Keratinocyte (primary cell): ENCODE measurements at regions not wholly inside any gene's neighbourhood (a gene's known extent, or its start where the extent isn't known, plus 50 kb on each side); places are given as distances from the start of the nearest gene placed in this dataset.

Experiments used
- DNase-seq: peaks from one replicate; pipeline ENCODE4 v3.0.0-alpha.2; 2011; ENCODE audit warnings: low read depth, missing footprints, low spot score
- FAIRE-seq: peaks from 2 replicates; lab custom pipeline; 2011; peaks lifted over from hg19 to GRCh38; lab: Jason Lieb, UNC
- H2AFZ ChIP-seq: 2 replicates; pipeline ENCODE4 v1.6.0; 2012; ENCODE audit warnings: low read length, control low read depth, inconsistent platforms; ENCODE audit not compliant: control insufficient read depth
- H3K27ac ChIP-seq: 2 replicates; pipeline ENCODE4 v1.5.1; 2011; ENCODE audit warnings: low read length; ENCODE audit not compliant: control insufficient read depth, insufficient read depth
- H3K27me3 ChIP-seq: 3 replicates; pipeline ENCODE4 v1.6.0; 2011; ENCODE audit warnings: low read length; ENCODE audit not compliant: control insufficient read depth, insufficient read depth; ENCODE audit errors: extremely low read depth
- H3K36me3 ChIP-seq, 2 experiments: 2 replicates in 1 of 2; 3 replicates in 1 of 2; pipeline ENCODE4 v1.5.1; 2011; ENCODE audit warnings: low read length in 2 of 2, mild to moderate bottlenecking in 1 of 2; ENCODE audit not compliant: control insufficient read depth in 2 of 2, insufficient read depth in 2 of 2; ENCODE audit errors: extremely low read depth in 1 of 2
- H3K4me1 ChIP-seq: 3 replicates; pipeline ENCODE4 v1.5.1; 2011; ENCODE audit warnings: low read length; ENCODE audit not compliant: control insufficient read depth, insufficient read depth; ENCODE audit errors: extremely low read depth
- H3K4me2 ChIP-seq: 3 replicates; pipeline ENCODE4 v1.6.0; 2011; ENCODE audit warnings: low read depth, low read length; ENCODE audit not compliant: control insufficient read depth, insufficient read depth; ENCODE audit errors: extremely low read depth
- H3K4me3 ChIP-seq, 3 experiments: fragments of 200-600 bp in 1 of 3; sonication (generic) in 1 of 3; 2 replicates in 2 of 3; 3 replicates in 1 of 3; pipeline ENCODE4 v1.5.1; 2011 to 2016; ENCODE audit warnings: low read length in 3 of 3, mild to moderate bottlenecking in 3 of 3, control low read depth in 2 of 3, inconsistent platforms in 1 of 3, low read depth in 1 of 3, mixed read lengths in 1 of 3, mixed run types in 1 of 3, moderate library complexity in 1 of 3; ENCODE audit not compliant: control insufficient read depth in 2 of 3, insufficient read depth in 2 of 3; ENCODE audit errors: extremely low read depth in 1 of 3
- H3K79me2 ChIP-seq: 2 replicates; pipeline ENCODE4 v1.6.0; 2012; ENCODE audit warnings: low read length; ENCODE audit not compliant: control insufficient read depth, insufficient read depth
- H3K9ac ChIP-seq: 3 replicates; pipeline ENCODE4 v1.6.0; 2011; ENCODE audit warnings: low read length; ENCODE audit not compliant: control insufficient read depth, insufficient read depth; ENCODE audit errors: extremely low read depth
- H3K9me1 ChIP-seq: 3 replicates; pipeline ENCODE4 v1.6.0; 2011; ENCODE audit warnings: low read length; ENCODE audit not compliant: control insufficient read depth, insufficient read depth; ENCODE audit errors: extremely low read depth
- H3K9me3 ChIP-seq: 2 replicates; pipeline ENCODE4 v1.5.1; 2012; ENCODE audit warnings: low read depth, low read length; ENCODE audit not compliant: control insufficient read depth
- H4K20me1 ChIP-seq: 3 replicates; pipeline ENCODE4 v1.6.0; 2011; ENCODE audit warnings: low read length; ENCODE audit not compliant: control insufficient read depth, insufficient read depth; ENCODE audit errors: extremely low read depth
- EZH2 ChIP-seq: IDR thresholded peaks from one replicate; pipeline ENCODE4 v1.6.1; 2012; ENCODE audit warnings: inconsistent platforms, mild to moderate bottlenecking, low read length, moderate library complexity
- dilution Hi-C: fragments of 300-500 bp; cut with MboI; formaldehyde crosslinking; loops from one replicate; pipeline ENCODE4 v1.7.0; 2020; ENCODE audit warnings: low sequenced_read_pairs; ENCODE audit not compliant: extremely low pct_ligation_motif_present
- TF ChIP-seq, protein P1 (sequence below), 3 experiments: IDR thresholded peaks in 1 of 3; conservative IDR thresholded peaks in 1 of 3; optimal IDR thresholded peaks in 1 of 3; 2 replicates in 2 of 3; 3 replicates in 1 of 3; pipeline versions ENCODE3 to v1.5.1; 2011; ENCODE audit warnings: low read length in 3 of 3, mild to moderate bottlenecking in 3 of 3, moderate library complexity in 2 of 3, control low read depth in 1 of 3, inconsistent platforms in 1 of 3; ENCODE audit not compliant: insufficient read depth in 2 of 3; ENCODE audit errors: extremely low read depth in 1 of 3

DNA sequence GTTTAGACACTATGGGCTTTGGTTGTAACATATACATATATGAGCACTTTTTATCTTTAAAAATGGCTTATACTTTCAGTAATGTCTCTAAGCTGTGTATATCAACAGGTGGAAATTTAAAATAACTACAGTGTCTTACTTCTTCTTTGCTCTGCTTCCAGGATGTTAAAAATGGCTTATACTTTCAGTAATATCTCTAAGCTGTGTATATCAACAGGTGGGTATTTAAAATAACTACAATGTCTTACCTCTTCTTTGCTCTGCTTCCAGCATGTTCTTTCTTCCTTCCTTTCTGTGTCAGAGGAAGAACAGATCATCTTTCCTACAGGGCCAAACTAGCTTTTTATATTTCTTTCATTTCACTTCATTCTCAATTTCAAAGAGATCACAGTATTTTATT lies 689.6 kb downstream of the EPHA4 start:
- no peak for DNase-seq

GRCh38 chr2:220885593-220885992 lies 686.5 kb downstream of the EPHA4 start:
- Histone ChIP-seq H3K36me3 (no peaks in the 10 kb centered on the region), H3K4me2 (no peak overlapping the region), H3K4me3 (no peak overlapping the region), H3K27ac (no peak overlapping the region), H3K4me1 (peaks cover 11% of the 10 kb centered on the region), H3K79me2 (no peaks in the 10 kb centered on the region), H4K20me1 (no peaks in the 10 kb centered on the region), H3K9me3 (no peaks in the 10 kb centered on the region), H3K9ac (no peak overlapping the region), H2AFZ (no peak overlapping the region), H3K27me3 (no peaks in the 10 kb centered on the region), H3K9me1 (no peaks in the 10 kb centered on the region)
- no peak for TF ChIP-seq EZH2
- TF ChIP-seq, protein P1, sequence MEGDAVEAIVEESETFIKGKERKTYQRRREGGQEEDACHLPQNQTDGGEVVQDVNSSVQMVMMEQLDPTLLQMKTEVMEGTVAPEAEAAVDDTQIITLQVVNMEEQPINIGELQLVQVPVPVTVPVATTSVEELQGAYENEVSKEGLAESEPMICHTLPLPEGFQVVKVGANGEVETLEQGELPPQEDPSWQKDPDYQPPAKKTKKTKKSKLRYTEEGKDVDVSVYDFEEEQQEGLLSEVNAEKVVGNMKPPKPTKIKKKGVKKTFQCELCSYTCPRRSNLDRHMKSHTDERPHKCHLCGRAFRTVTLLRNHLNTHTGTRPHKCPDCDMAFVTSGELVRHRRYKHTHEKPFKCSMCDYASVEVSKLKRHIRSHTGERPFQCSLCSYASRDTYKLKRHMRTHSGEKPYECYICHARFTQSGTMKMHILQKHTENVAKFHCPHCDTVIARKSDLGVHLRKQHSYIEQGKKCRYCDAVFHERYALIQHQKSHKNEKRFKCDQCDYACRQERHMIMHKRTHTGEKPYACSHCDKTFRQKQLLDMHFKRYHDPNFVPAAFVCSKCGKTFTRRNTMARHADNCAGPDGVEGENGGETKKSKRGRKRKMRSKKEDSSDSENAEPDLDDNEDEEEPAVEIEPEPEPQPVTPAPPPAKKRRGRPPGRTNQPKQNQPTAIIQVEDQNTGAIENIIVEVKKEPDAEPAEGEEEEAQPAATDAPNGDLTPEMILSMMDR (optimal IDR thresholded peaks at IDR 0.05 in 1 of 3, IDR thresholded peaks at IDR 0.05 in 1 of 3, conservative IDR thresholded peaks at IDR 0.05 in 1 of 3; ENCODE audit: extremely low read depth in 1 of 3, insufficient read depth in 2 of 3, low read length in 3 of 3): no peak
- FAIRE-seq (no peak), DNase-seq (no peak)
- dilution Hi-C loops: no loop called here

More for the DNA sequence above, 689.6 kb downstream of the EPHA4 start:
- Histone ChIP-seq H3K4me3 (no peak overlapping the region), H3K4me2 (no peak overlapping the region), H3K9me3 (no peaks in the 10 kb centered on the region), H3K27ac (no peak overlapping the region), H3K4me1 (peaks cover 14% of the 10 kb centered on the region), H3K9ac (no peak overlapping the region), H3K9me1 (no peaks in the 10 kb centered on the region), H2AFZ (no peak overlapping the region), H3K36me3 (no peaks in the 10 kb centered on the region), H3K27me3 (no peaks in the 10 kb centered on the region), H3K79me2 (no peaks in the 10 kb centered on the region), H4K20me1 (no peaks in the 10 kb centered on the region)
- no peak for FAIRE-seq
- TF ChIP-seq, protein P1 (optimal IDR thresholded peaks at IDR 0.05 in 1 of 3, IDR thresholded peaks at IDR 0.05 in 1 of 3, conservative IDR thresholded peaks at IDR 0.05 in 1 of 3; ENCODE audit: extremely low read depth in 1 of 3, insufficient read depth in 2 of 3, low read length in 3 of 3): no peak
- no peak for TF ChIP-seq EZH2
- dilution Hi-C loops: no loop called here
